Lower leg skin (tissue), 3 donors: ENCODE measurements at regions not wholly inside any gene's neighbourhood (a gene's known extent, or its start where the extent isn't known, plus 50 kb on each side); places are given as distances from the start of the nearest gene placed in this dataset.

Source experiments
- POLR2A ChIP-seq, 2 donors: fragments of 450-650 bp; IDR thresholded peaks; one replicate each; pipeline ENCODE4 v1.6.1; 2016 to 2017; ENCODE audit warnings: antibody characterized with exemption in 2 of 2, mild to moderate bottlenecking in 1 of 2, moderate library complexity in 1 of 2
- TF ChIP-seq, protein P1 (sequence below), 3 donors: fragments of 450-650 bp; IDR thresholded peaks; one replicate each; pipeline ENCODE4 v1.5.1; 2016; ENCODE audit warnings: antibody characterized with exemption in 3 of 3, mild to moderate bottlenecking in 3 of 3, moderate library complexity in 2 of 3

DNA sequence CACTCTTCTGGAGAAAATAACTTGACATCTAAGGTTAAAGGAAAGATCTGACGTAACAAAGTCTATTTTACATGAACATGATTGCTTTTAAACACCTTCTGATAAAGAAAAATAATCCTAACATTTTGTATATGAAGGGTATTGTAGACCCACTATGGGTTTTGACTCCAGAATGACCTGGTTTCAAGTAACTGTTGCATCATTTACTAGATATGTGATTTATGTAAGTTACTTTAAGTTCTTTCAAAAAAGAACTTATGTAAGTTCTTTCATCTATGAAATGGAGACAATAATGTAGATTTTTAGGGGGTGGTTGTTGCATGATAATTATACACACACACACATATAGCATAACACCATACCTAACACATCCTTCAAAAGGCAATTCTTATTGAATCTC, 147.6 kb upstream of the MIR17HG start:
- TF ChIP-seq POLR2A (IDR thresholded peaks at IDR 0.05): no peak
- TF ChIP-seq, protein P1, sequence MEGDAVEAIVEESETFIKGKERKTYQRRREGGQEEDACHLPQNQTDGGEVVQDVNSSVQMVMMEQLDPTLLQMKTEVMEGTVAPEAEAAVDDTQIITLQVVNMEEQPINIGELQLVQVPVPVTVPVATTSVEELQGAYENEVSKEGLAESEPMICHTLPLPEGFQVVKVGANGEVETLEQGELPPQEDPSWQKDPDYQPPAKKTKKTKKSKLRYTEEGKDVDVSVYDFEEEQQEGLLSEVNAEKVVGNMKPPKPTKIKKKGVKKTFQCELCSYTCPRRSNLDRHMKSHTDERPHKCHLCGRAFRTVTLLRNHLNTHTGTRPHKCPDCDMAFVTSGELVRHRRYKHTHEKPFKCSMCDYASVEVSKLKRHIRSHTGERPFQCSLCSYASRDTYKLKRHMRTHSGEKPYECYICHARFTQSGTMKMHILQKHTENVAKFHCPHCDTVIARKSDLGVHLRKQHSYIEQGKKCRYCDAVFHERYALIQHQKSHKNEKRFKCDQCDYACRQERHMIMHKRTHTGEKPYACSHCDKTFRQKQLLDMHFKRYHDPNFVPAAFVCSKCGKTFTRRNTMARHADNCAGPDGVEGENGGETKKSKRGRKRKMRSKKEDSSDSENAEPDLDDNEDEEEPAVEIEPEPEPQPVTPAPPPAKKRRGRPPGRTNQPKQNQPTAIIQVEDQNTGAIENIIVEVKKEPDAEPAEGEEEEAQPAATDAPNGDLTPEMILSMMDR (IDR thresholded peaks at IDR 0.05): no peak
